ENCODE measurements at regions not wholly inside any gene's neighbourhood (a gene's known extent, or its start where the extent isn't known, plus 50 kb on each side); places are given as distances from the start of the nearest gene placed in this dataset.
"Not testable (repeated sequence)": the region's sequence is repeated elsewhere in the genome, so short reads cannot be mapped to it uniquely, and the experiment has no call there.

- DNase-seq (ENCODE audit: low read depth in 2 of 2) = no peak
Observed at GRCh38 chr5:58357799-58358500, 101.9 kb downstream of the PLK2 start.

DNA sequence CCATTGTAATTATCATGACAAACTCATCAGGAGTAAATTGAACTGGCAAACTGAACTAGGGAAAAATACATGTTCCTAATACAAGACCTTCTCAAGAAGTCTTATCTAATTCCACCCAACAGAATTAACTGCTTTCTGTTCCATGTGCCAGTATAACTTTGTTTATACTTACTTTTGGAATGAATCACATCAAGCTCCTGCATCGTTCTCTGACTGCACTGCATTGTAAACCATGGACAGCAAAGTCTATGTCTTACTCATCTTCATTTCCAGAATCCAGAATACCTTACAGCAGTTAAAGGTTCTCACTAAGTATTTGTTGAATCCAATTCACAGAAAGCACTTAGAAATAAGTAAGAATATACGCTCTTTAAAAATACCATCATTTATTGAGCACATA lies 102.8 kb downstream of the PLK2 start:
- DNase-seq (ENCODE audit: low read depth in 2 of 2) = no peak

- no peak for DNase-seq (ENCODE audit: low read depth in 2 of 2)
Observed at GRCh38 chr5:58356662-58357061, 103.2 kb downstream of the PLK2 start.

GRCh38 chr5:58354827-58355226 lies 105.1 kb downstream of the PLK2 start:
- no peak for DNase-seq (ENCODE audit: low read depth in 2 of 2)

DNA sequence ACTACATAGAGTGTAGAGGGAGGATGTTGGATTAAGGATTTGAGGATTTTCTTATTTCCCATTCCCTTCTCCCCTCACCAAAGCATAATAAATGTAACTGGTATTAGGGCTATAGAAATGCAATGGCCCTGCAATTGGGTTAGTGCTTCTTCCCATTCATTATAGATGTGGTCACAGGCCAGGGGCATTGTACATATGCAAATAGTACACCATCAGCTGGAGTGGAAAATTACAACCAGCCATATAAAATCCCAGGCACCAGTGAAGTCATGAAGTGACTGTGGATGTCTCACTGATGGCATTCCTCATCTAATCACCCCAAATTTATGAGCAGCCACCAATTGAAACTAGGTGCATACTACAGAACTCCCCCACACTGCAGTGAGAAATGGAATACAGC lies 105.9 kb downstream of the PLK2 start:
- DNase-seq (ENCODE audit: low read depth in 2 of 2) = no peak

GRCh38 chr5:58351190-58351589 lies 108.7 kb downstream of the PLK2 start:
- no peak for DNase-seq (ENCODE audit: low read depth in 2 of 2)

- DNase-seq (ENCODE audit: low read depth in 2 of 2) = no peak
Observed at GRCh38 chr5:58348996-58349728, 110.7 kb downstream of the PLK2 start.

DNA sequence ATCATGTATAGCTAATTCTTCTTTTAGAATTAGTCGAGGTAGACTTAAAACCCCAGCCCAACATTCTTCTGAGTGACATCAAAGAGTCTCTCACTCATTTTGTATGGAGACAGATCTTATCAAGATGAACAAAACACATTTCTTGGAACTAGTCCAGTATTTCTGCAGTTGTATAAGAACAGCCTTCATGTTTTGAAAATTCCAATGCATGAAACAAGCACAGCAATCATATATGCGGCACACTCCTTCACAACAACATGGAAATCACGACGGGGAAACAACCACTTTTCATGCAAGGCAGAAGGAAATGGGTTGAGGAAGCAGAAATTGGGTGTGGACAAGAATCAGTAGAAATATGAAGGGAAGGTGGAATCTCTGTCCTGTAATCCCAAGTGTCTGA lies 113.8 kb downstream of the PLK2 start:
- no peak for DNase-seq (ENCODE audit: low read depth in 2 of 2)

GRCh38 chr5:58341476-58341875 lies 118.4 kb downstream of the PLK2 start:
- no peak for DNase-seq (ENCODE audit: low read depth in 2 of 2)

- no peak for DNase-seq (ENCODE audit: low read depth in 2 of 2)
Observed at GRCh38 chr5:58335518-58335917, 124.4 kb downstream of the PLK2 start.

DNA sequence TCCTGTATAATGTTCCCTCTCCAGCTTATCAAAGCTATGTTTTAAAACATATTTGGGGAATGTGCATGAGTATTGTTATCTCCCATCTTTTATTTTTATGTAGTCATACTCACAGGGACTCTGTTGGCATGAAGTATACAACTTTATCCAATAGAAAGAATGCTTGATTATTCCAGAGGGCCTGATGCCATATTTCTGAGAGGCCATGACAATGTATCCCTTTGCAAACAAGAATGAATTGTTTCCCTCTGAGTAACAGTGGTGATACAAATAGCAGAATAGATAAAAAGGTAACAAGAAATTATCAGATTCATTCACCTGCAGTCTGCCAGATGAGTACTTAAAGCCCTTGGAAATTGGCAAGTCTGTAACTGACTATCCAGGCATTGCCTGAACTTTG lies 125.9 kb downstream of the PLK2 start:
- no peak for DNase-seq (ENCODE audit: low read depth in 2 of 2)

DNA sequence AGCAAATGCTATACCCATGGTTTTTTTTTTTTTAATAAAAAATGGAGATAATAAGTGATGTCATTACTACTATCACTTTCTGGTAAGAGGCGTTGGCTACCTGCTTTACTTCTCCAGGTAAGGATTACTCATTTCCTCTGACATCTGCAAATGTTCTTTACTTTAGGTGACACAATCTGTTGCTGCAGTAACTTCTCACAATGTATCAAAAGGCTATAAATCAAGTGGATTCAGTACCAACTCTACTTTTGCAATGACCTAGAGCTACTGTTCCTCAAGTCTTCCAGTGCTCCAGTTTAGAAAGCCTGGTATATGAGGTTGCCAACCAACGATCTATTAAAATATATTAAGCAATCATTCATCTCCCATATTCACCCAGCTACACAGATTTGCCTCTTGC lies 129.1 kb downstream of the PLK2 start:
- DNase-seq (ENCODE audit: low read depth in 2 of 2) = no peak

DNA sequence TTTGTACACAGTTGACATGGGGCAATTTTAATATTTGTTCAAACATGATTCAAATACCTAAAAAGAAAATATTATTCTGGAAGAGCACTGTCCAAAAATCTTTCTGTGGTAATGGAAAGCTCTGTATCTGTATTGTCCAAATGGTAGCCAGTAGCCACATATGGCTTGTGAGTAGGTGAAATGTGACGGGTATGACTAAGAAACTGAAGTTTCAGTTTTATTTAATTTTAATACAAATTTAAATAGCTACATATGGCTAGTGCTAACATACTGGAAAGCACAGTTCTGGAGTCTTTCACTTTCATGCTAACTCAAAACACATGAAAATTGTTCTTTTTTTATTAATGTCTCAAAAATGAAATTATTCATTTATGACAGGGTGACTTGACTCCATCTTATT lies 132.6 kb downstream of the PLK2 start:
- no peak for DNase-seq (ENCODE audit: low read depth in 2 of 2)

- DNase-seq (ENCODE audit: low read depth in 2 of 2) = no peak
Observed at GRCh38 chr5:58326022-58326421, 133.9 kb downstream of the PLK2 start.

DNA sequence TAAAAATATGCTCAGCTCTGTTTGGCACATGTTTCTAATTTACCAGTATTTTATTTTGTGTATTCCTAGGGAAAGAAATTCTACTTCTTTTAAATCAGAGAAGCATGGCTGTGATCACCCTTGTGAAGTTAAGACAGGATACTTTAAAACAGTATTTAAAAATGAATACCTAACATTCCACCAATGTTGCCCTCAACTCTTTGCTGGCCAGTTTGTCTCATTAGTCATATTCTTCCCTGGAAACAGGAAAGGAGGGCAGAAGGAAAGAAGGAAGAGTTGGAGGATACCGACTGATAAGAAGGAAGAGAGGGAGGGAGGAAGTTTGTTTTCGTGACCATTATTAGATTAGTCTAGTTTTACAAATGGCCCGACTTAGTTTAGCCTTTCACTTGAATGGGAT lies 137.4 kb downstream of the PLK2 start:
- DNase-seq (ENCODE audit: low read depth in 2 of 2) = no peak

DNA sequence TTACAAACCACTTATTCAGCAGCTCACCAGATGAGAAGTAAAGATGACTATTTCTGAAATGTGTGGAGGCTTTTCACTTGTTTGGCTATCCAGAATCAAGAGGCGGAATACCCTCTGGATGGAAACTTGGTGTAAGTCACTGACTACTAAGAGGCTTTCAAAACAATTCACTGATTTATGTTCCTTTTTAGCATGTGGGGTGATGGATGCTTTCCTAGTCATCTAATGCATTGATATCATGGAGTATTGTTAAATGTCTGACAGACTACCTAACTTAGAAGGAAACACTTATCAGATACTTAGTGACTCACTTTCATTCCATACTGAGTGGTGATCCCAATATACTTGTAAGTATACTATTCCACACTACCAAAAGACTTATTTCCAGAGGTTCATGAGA lies 141.4 kb downstream of the PLK2 start:
- no peak for DNase-seq (ENCODE audit: low read depth in 2 of 2)

DNA sequence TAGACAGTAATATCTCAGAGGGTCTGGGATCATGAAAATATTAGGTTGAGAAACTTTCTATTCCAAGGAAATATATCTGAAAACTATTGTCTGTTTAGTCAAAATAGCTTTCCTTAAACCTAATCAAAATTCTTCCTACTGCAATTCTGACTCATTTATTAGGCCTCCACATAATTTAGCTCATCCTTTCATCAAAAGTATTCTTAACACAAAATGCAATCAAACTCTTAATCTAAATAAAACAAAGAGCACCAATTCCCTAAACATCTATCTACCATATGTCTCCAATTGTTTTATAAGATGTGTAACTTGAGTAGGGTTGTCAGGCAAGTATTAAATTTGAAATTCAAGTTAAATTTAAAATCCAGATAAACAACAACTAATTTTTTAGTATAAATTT lies 142.1 kb downstream of the PLK2 start:
- DNase-seq (ENCODE audit: low read depth in 2 of 2) = no peak

DNA sequence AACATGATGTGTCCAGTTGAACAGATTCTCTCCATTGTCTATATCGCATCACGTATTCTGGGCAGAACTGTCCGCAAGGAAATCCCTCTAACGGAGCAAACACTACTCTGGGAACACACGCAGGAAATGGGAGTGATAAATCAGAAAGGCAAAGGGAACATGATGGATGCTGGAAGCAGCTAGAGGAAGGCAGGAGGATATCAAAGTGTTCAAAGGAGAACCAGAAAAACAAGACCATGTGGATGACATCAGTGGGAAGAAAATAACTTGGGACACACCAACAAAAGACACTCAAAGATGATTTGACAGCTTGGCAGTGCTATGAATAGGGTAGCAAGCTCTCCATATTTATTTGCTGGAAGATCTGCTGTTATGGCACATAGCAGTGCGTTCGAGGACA lies 142.9 kb downstream of the PLK2 start:
- no peak for DNase-seq (ENCODE audit: low read depth in 2 of 2)

GRCh38 chr5:58315794-58316193 lies 144.1 kb downstream of the PLK2 start:
- DNase-seq (ENCODE audit: low read depth in 2 of 2) = no peak

- no peak for DNase-seq (ENCODE audit: low read depth in 2 of 2)
Observed at GRCh38 chr5:58314356-58315210, 145.3 kb downstream of the PLK2 start.

GRCh38 chr5:58312299-58312698 lies 147.6 kb downstream of the PLK2 start:
- no peak for DNase-seq (ENCODE audit: low read depth in 2 of 2)

GRCh38 chr5:58311526-58311925 lies 148.4 kb downstream of the PLK2 start:
- DNase-seq (ENCODE audit: low read depth in 2 of 2) = no peak

- not testable (repeated sequence) for DNase-seq (ENCODE audit: low read depth in 2 of 2)
Observed at GRCh38 chr5:58308384-58308783, 151.5 kb downstream of the PLK2 start.

All from stimulated activated CD4-positive, alpha-beta T cell treated with anti-CD3 and anti-CD28 coated beads, Interleukin-4, amount 100 ng/mL, for 48 hours (primary cell).